HEK293 (cell line): ENCODE measurements at regions not wholly inside any gene's neighbourhood (a gene's known extent, or its start where the extent isn't known, plus 50 kb on each side); places are given as distances from the start of the nearest gene placed in this dataset.

Experiments
- CTCF ChIA-PET: fragments of 350-600 bp; formaldehyde crosslinking; extraction: SDS; loops from one replicate; lab custom pipeline; 2021; ENCODE audit warnings: antibody characterized with exemption; lab: Yijun Ruan, JAX
- POLR2A ChIA-PET: fragments of 300-600 bp; formaldehyde crosslinking; extraction: SDS; loops from one replicate; lab custom pipeline; 2020; ENCODE audit warnings: antibody characterized with exemption, inconsistent platforms; lab: Yijun Ruan, JAX
- H3K27ac ChIP-seq: fragments of 200-500 bp; sonication (Bioruptor generic); 2 replicates; pipeline ENCODE4 v1.5.1; 2014; ENCODE audit warnings: low read depth, low read length, control low read depth, inconsistent platforms; ENCODE audit errors: extremely low read depth
- H3K36me3 ChIP-seq, 2 experiments: fragments of 200-500 bp in 1 of 2; sonication (Bioruptor generic) in 1 of 2; 1 replicate in 1 of 2; 2 replicates in 1 of 2; pipeline ENCODE4 v1.5.1; 2014 to 2017; ENCODE audit warnings: inconsistent platforms in 2 of 2, low read length in 2 of 2; ENCODE audit not compliant: control insufficient read depth in 2 of 2, insufficient read depth in 1 of 2
- H3K4me1 ChIP-seq: fragments of 200-500 bp; sonication (Bioruptor generic); 2 replicates; pipeline ENCODE4 v1.5.1; 2014; ENCODE audit warnings: mild to moderate bottlenecking, low read length, inconsistent platforms; ENCODE audit not compliant: control insufficient read depth, insufficient read depth
- H3K4me3 ChIP-seq: 2 replicates; pipeline ENCODE4 v1.5.1; 2011; ENCODE audit warnings: low read depth, mild to moderate bottlenecking, control low read depth, low read length, moderate library complexity
- H3K9me3 ChIP-seq: fragments of 200-500 bp; sonication (Bioruptor generic); 2 replicates; pipeline ENCODE4 v1.5.1; 2014; ENCODE audit warnings: low read depth, low read length, inconsistent platforms; ENCODE audit not compliant: control insufficient read depth, insufficient read depth
- BCL11A ChIP-seq: fragments of 450-650 bp; formaldehyde crosslinking; IDR thresholded peaks from 2 replicates; pipeline ENCODE4 v1.5.1; 2016; ENCODE audit warnings: low read depth, missing biosample characterization, missing genetic modification characterization
- CTCF ChIP-seq: fragments of 450-650 bp; formaldehyde crosslinking; IDR thresholded peaks from 2 replicates; pipeline ENCODE4 v1.5.1; 2016; ENCODE audit warnings: missing biosample characterization, missing genetic modification characterization
- HOXD13 ChIP-seq: sonication (generic); formaldehyde crosslinking; IDR thresholded peaks from 2 replicates; pipeline ENCODE4 v1.8.0; 2022; ENCODE audit warnings: missing genetic modification reagents, borderline replicate concordance
- OSR2 ChIP-seq: fragments of 450-650 bp; formaldehyde crosslinking; IDR thresholded peaks from 2 replicates; pipeline ENCODE4 v1.5.1; 2016; ENCODE audit warnings: missing biosample characterization, missing genetic modification characterization
- PRDM6 ChIP-seq: fragments of 450-650 bp; formaldehyde crosslinking; IDR thresholded peaks from 2 replicates; pipeline ENCODE4 v1.5.1; 2017; ENCODE audit warnings: missing biosample characterization, missing genetic modification characterization
- REPIN1 ChIP-seq: fragments of 450-650 bp; formaldehyde crosslinking; IDR thresholded peaks from 2 replicates; pipeline ENCODE4 v1.5.1; 2017; ENCODE audit warnings: missing biosample characterization, missing genetic modification characterization, low read depth
- SALL2 ChIP-seq: fragments of 450-650 bp; formaldehyde crosslinking; IDR thresholded peaks from 2 replicates; pipeline ENCODE4 v1.5.0; 2017; ENCODE audit warnings: missing biosample characterization, mild to moderate bottlenecking, missing genetic modification characterization, borderline replicate concordance
- SCRT1 ChIP-seq: fragments of 450-650 bp; formaldehyde crosslinking; IDR thresholded peaks from 2 replicates; pipeline ENCODE4 v1.5.1; 2016; ENCODE audit warnings: missing biosample characterization, missing genetic modification characterization, borderline replicate concordance
- SETDB1 ChIP-seq: IDR thresholded peaks from one replicate; pipeline ENCODE4 v1.6.1; 2017; ENCODE audit warnings: mild to moderate bottlenecking, low read length, moderate library complexity, mixed read lengths; ENCODE audit not compliant: insufficient read length
- TCF7L2 ChIP-seq: IDR thresholded peaks from 2 replicates; pipeline ENCODE4 v1.6.1; 2011; ENCODE audit warnings: low read depth, mild to moderate bottlenecking, inconsistent platforms, low read length, moderate library complexity, borderline replicate concordance
- ZBTB6 ChIP-seq: fragments of 450-650 bp; formaldehyde crosslinking; IDR thresholded peaks from 2 replicates; pipeline ENCODE4 v1.5.1; 2017; ENCODE audit warnings: missing biosample characterization, missing genetic modification characterization
- ZFHX2 ChIP-seq: fragments of 450-650 bp; formaldehyde crosslinking; conservative IDR thresholded peaks from 2 replicates; pipeline ENCODE4 v1.5.1; 2016; ENCODE audit warnings: missing biosample characterization, missing genetic modification characterization
- ZNF112 ChIP-seq: fragments of 450-650 bp; formaldehyde crosslinking; IDR thresholded peaks from 2 replicates; pipeline ENCODE4 v1.5.0; 2017; ENCODE audit warnings: missing biosample characterization, missing genetic modification characterization
- ZNF169 ChIP-seq: fragments of 450-650 bp; formaldehyde crosslinking; IDR thresholded peaks from 2 replicates; pipeline ENCODE4 v1.5.1; 2016; ENCODE audit warnings: missing biosample characterization, missing genetic modification characterization
- ZNF248 ChIP-seq: fragments of 450-650 bp; formaldehyde crosslinking; IDR thresholded peaks from 2 replicates; pipeline ENCODE4 v1.5.1; 2017; ENCODE audit warnings: missing biosample characterization, missing genetic modification characterization
- ZNF37A ChIP-seq: fragments of 450-650 bp; IDR thresholded peaks from 2 replicates; pipeline ENCODE4 v1.5.1; 2018; ENCODE audit warnings: missing biosample characterization, missing genetic modification characterization
- ZNF510 ChIP-seq: fragments of 450-650 bp; formaldehyde crosslinking; IDR thresholded peaks from 2 replicates; pipeline ENCODE4 v1.5.1; 2018; ENCODE audit warnings: mild to moderate bottlenecking, missing genetic modification characterization, missing biosample characterization; ENCODE audit not compliant: insufficient replicate concordance
- ZNF549 ChIP-seq: fragments of 450-650 bp; IDR thresholded peaks from 2 replicates; pipeline ENCODE4 v1.5.1; 2018; ENCODE audit warnings: missing biosample characterization, missing genetic modification characterization, mild to moderate bottlenecking, inconsistent platforms, moderate library complexity
- ZNF571 ChIP-seq: fragments of 450-650 bp; formaldehyde crosslinking; IDR thresholded peaks from 2 replicates; pipeline ENCODE4 v1.5.0; 2017; ENCODE audit warnings: missing biosample characterization, missing genetic modification characterization
- ZNF776 ChIP-seq: fragments of 450-650 bp; formaldehyde crosslinking; IDR thresholded peaks from 2 replicates; pipeline ENCODE4 v1.5.0; 2017; ENCODE audit warnings: missing biosample characterization, missing genetic modification characterization, borderline replicate concordance
- ZNF785 ChIP-seq: fragments of 450-650 bp; formaldehyde crosslinking; IDR thresholded peaks from 2 replicates; pipeline ENCODE4 v1.5.1; 2016; ENCODE audit warnings: missing biosample characterization, missing genetic modification characterization
- ZSCAN16 ChIP-seq: fragments of 450-650 bp; formaldehyde crosslinking; IDR thresholded peaks from 2 replicates; pipeline ENCODE4 v1.5.1; 2016; ENCODE audit warnings: missing biosample characterization, missing genetic modification characterization
- ZSCAN4 ChIP-seq: fragments of 450-650 bp; formaldehyde crosslinking; IDR thresholded peaks from 2 replicates; pipeline ENCODE4 v1.5.1; 2017; ENCODE audit warnings: missing biosample characterization, missing genetic modification characterization
- ZXDB ChIP-seq: fragments of 450-650 bp; formaldehyde crosslinking; IDR thresholded peaks from 2 replicates; pipeline ENCODE4 v1.5.1; 2016; ENCODE audit warnings: missing biosample characterization, missing genetic modification characterization

- H3K9me3 ChIP-seq, result no peaks in the 10 kb centered on the region
- TF ChIP-seq CTCF (tag by site-specific recombination) (no peak), BCL11A (tag by site-specific recombination) (no peak), ZNF571 (tag by site-specific recombination) (no peak), ZNF169 (tag by site-specific recombination) (no peak), OSR2 (tag by site-specific recombination) (no peak), ZNF510 (tag by site-specific recombination) (no peak), ZSCAN16 (no peak), ZNF248 (no peak), TCF7L2 (no peak), REPIN1 (tag by site-specific recombination) (no peak), SETDB1 (no peak), ZNF112 (tag by site-specific recombination) (no peak), ZFHX2 (tag by site-specific recombination) (no peak), ZNF549 (no peak), ZNF37A (tag by site-specific recombination) (no peak), SALL2 (no peak), HOXD13 (CRISPR knock-in tag) (no peak), ZNF776 (no peak)
- TF ChIP-seq, all 188 proteins: peak for 0
- Histone ChIP-seq H3K4me3 (no peak overlapping the region), H3K4me1 (no peaks in the 10 kb centered on the region), H3K27ac (no peak overlapping the region), H3K36me3 (no peaks in the 10 kb centered on the region)
- ChIA-PET POLR2A (no interaction called here), CTCF (no interaction called here)
Measured at GRCh38 chr4:62914758-62915157, 1494.5 kb downstream of the TECRL start.

- no peak overlapping the region for H3K27ac ChIP-seq
- POLR2A ChIA-PET, result no interaction called here
- CTCF ChIA-PET, result interaction anchor here (0.6 kb wide), 1 partner anchor 1435 kb away, joined by 3 read pairs; no protein-coding TSS in a partner anchor
- TF ChIP-seq PRDM6 (tag by site-specific recombination) (no peak), ZSCAN4 (tag by site-specific recombination) (no peak), ZXDB (tag by site-specific recombination) (no peak), ZNF785 (tag by site-specific recombination) (no peak), SCRT1 (no peak), ZBTB6 (tag by site-specific recombination) (no peak)
- H3K36me3 ChIP-seq, result no peaks in the 10 kb centered on the region
- H3K4me3 ChIP-seq, result no peak overlapping the region
- no peaks in the 10 kb centered on the region for H3K9me3 ChIP-seq
- no peaks in the 10 kb centered on the region for H3K4me1 ChIP-seq
Measured at GRCh38 chr4:62913065-62913464, 1496.2 kb downstream of the TECRL start.
